HG02610 (cell line): ENCODE measurements at regions not wholly inside any gene's neighbourhood (a gene's known extent, or its start where the extent isn't known, plus 50 kb on each side); places are given as distances from the start of the nearest gene placed in this dataset.

ENCODE experiments used
- ATAC-seq: cut with Tn5 transposase; IDR thresholded peaks from one replicate; pipeline ENCODE4 v1.9.1; 2021; ENCODE audit warnings: mild to moderate bottlenecking, moderate library complexity; ENCODE audit not compliant: unreplicated experiment

GRCh38 chr18:72601944-72602343 is 57.8 kb upstream of the CBLN2 start:
- no peak for ATAC-seq

GRCh38 chr18:72601481-72601880 is 57.3 kb upstream of the CBLN2 start:
- no peak for ATAC-seq
